GM18867 (cell line): ENCODE measurements at regions not wholly inside any gene's neighbourhood (a gene's known extent, or its start where the extent isn't known, plus 50 kb on each side); places are given as distances from the start of the nearest gene placed in this dataset.

Source experiments
- ATAC-seq: cut with Tn5 transposase; IDR thresholded peaks from one replicate; pipeline ENCODE4 v1.9.1; 2021; ENCODE audit warnings: mild to moderate bottlenecking, moderate library complexity; ENCODE audit not compliant: unreplicated experiment

DNA sequence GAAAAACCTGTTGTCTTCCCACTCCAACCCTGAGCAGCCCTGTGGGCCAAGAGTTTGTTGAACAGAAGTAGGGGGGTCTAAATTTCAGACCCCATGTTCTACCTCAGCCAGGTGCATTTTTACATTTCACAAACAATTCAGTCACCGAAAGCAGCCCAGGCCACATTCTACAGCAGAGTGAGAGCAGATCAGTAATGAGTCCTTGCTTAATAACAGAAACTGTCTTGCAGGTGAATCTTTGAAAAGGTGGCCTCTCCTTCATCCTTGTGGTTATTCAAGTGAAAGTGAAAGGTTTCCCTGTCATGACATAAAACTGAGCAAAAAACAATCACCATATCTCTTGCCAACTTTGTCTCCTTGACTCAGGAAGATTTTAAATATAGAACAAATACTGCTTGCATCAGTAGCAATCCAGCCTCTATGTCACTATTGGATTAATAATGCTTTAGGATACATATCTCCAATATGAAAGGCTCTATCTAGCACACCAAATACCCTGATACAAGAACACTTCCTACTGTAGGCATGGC, 670.2 kb downstream of the DIAPH3 start:
- ATAC-seq = no peak

DNA sequence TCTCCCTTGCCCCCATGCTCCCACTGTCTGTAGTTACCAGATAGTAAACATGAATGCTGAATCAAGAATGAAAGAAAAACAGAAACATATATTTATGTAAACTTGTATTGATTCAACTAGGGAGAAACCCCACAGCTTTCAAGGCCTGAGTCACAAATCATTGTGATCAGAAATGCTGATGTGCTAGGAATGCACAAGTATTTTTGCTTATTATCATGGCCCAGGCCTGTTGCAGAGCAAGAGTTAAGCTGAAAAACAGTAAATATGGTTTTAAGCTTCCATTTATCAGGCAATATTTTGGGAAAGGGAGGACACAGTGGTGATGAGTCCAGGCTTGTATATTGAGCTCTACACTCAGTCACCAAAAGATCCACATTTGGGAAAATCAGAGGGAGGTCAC, 669.6 kb downstream of the DIAPH3 start:
- ATAC-seq = no peak

DNA sequence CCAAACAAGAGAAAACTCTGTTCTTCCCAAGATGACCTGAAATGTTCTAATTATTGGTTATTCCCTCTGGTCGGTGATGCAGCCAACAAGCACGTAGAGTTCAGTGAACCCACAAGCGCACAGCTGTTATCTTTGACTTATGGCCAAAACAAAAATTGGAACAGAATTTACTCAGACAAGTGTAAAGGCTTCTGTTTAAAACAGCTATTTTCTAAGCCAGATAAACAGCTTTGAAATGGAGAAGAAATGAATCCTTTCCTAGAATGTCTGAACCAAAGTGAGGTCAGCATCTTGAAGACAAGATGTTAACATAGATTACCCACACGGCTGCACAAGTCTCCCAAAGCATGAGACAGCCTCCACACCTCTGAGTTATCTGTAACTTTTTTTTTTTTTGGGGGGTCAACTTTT, 669.2 kb downstream of the DIAPH3 start:
- no peak for ATAC-seq

DNA sequence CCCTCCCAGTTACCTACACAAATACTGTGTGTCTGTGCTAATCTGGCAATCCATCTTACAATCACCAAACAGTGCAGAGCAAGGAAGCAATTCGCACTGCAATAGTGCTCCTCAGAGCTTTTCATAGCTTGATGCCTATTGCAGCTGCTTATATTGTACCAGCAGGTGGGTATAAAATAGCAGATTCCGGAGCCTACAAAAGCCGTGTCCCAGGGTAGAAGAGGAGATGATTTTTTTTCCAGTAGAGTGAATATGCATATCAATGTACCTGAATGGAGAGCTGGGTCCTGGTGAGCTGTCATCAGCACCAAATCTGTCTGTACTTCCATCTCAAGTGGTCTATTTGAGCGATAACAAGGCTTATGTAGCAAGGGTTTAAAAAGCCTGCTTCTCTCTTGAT, 668.4 kb downstream of the DIAPH3 start:
- ATAC-seq = no peak

DNA sequence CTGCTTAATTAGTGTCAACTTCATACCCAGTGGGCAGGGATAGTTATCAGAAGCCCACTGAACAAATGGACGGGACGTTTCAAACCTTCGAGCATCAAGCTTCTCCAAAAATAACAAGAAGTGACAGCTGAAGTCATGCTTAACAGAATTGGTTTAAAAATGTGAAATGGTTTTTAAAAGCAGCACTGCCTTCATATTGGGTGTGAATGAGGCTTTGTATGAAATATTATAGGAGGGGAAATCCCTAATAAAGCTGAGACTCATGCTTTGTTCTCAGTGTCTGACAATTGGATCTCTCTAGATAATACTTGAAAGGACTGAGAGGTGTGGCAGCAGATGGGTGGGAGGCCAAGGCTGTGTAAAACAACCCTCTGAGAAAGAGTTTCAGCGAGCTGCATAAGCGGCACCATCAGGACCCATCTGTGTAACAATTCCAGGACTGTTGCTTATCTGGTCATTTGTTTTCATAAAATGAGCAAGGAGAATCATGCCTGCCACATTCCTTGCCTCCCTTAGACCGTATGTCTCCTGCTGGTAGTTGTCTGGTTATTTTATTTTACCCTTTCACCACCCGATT, 667.7 kb downstream of the DIAPH3 start:
- no peak for ATAC-seq

DNA sequence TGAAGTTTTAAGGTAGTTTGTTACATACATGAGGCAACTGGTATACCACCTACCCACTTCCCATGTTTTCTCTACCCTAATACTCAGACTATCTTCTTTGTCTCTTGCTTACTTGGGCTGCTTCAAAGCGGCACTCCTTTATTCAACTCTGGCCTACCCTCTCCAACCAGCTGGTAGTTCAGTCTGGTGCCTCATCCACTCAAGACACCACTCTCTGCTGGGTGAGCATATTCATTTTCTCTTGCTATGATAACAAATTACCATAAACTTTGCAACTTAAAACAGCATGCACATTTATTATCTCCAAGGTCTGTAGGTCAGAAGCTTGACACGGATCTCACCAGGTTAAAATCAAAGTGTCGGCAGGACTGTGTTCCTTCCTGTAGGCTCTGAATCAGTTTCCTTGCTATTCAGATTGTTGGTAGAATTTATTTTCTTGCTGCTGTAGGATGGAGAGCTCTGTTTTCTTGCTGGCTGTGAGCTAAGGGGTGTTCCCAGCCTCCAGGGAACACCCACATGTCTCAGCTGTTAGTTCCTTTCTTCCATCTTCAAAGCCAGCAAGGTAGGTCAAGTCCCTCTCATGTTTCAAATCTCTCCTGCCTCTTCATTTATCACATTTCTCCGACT, 666.0 kb downstream of the DIAPH3 start:
- no peak for ATAC-seq

DNA sequence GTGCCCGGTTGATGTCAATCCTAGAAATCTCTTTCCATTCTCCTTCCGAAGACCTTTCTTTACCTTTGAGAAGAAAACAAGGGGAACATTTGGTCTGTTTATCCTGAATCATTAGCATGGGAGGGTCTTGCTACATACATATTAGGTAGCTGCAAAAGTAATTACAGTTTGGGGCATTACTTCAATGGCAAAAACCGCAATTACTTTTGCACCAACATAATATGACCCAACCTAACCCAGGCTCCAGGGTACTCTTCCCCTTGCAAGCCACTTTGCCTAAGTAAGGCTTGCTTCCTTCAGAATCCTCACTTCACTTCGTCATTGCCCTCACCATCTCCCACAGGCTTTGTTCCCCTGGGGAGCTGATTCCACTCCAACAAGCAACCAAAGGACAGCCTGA, 662.7 kb downstream of the DIAPH3 start:
- no peak for ATAC-seq

DNA sequence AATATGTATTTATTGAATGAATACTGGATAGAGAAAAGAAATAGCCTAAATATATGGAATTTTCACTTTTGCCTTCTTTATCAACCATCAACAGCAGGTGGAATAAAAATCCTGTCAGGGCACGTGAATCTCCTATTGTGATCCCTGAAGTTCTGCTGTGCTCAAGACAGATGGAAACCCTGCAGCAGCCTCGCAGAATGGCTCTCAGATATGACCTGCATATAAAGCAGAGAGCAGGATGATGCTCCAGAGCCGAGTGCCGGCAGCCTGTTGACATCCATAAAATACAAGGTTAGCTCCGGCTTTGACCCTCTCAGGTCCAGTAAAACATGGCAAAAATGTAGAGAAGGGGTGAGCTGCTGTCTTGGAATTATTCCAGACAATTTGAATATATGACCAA, 659.3 kb downstream of the DIAPH3 start:
- ATAC-seq = no peak

DNA sequence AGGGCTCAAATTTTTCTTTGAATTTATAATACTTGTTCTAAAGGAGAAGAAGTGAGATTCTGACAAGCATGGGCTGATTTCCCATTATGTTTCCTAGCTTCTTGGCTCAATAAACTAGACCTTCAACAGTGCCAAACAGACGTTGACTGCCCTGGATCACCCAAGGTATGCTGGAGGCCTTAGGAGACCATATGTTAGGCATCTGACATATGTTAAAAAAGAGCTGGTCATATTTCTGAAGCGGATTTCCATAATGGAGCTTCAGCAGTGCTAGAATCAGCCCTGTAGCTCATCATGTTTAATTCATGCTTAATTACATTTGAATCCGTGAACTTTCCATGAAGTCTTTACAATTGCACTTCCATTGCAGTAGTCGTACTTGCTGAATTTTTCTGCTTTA, 653.3 kb downstream of the DIAPH3 start:
- ATAC-seq = no peak

DNA sequence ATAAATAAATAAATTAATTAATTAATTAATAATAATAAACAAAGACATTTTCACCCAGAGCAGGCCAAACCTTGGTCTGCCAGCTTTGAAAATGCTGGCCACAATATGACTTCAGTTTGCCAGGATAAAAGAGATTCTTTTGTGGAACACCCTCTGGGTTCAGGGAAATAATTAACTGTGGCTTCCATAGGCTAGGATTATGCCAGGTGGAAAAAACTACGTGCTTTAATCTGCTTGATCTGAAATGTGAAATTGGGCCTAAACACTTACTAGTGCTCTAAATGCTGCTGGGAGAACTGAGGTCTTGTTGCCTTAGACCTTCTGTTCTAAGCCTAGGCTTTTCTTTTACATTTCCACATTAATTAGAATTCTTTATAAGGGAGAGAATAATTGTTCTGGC, 650.0 kb downstream of the DIAPH3 start:
- no peak for ATAC-seq

DNA sequence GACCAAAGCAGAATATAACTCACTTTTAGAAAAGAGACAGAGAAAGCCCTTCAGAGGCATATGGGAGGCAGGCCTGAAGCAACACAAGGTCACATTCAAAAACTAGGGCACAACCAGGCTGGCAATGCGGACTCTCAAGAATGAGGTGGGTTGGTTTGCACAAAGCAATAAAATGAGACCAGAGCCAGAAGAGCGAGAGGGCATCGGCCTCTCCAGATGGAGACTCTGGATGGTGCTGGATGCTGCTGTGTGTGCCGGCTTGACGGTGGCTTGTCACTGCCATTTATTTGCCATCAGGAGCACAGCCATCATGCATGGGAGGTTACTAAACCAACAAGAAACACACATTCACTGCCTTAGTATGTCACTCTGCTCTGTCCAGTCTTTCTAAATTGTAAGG, 649.4 kb downstream of the DIAPH3 start:
- ATAC-seq = no peak

DNA sequence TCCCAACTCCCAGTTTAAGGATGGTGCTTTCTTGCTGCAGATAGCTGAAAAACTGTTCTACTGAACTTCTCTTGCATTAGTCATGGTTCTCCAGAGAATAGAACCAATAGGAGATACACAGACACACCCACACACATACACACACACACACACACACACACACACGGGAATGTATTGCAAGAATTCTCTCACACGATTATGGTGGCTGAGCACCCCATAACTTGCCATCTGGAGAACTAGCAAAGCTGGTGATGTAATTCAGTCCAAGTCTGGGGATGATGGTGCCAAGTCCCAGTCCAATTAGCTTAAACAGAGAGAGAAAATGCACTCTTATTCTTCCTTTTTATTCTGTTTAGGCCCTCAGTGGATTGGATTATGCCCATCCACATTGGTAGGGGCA, 643.9 kb downstream of the DIAPH3 start:
- ATAC-seq = no peak

DNA sequence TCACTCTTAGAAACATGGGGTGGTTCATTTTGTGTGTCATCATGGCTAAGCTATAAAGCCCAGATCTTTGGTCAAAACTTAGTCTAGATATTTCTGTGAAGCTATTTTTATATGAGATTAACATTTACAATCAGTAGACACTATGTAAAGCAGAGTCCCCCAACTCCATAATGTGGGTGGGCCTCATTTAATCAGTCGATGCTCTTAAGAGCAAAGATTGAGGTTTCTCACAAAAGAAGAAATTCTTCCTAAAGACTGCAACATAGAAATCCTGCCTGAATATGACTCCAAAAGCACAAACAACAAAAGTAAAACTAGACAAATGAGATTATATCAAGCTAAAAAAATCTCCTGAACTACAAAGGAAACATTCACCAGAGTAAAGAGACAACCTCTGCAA, 642.2 kb downstream of the DIAPH3 start:
- ATAC-seq = no peak

DNA sequence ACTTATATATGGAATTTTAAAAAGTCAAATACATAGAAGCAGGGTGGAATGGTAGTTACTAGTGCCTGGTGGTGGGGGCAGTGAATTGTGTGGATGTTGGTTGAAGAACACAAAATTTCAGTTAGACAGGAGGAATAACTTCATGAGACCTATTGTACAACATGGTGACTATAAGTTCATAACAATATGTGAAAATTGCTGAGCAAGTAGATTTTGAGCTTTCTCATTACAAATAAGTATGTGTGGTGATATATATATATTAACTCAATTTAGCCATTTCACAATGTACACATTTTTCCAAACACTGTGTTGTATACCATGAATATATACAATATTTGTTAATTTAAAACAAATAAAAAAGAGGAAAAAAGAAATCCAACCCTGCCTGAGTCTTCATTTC, 641.1 kb downstream of the DIAPH3 start:
- no peak for ATAC-seq

DNA sequence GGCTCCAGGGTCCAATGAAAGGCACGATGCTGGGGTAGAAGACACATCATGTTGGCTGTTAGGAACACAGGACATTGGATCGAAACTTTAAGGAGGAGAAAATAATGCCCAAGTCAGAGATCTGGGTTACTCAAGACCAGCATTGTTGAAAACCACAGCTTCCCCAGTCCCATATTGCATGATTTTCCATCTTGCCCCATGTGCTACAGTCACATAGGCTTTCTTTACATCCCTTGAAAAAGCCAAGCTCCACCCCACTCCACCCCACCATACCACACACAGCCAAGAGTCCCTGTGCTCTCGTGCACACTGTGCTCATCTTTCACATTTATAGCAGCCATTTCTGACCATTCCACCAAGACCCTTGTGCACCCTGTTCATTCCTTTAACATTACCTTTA, 636.2 kb downstream of the DIAPH3 start:
- ATAC-seq = no peak

DNA sequence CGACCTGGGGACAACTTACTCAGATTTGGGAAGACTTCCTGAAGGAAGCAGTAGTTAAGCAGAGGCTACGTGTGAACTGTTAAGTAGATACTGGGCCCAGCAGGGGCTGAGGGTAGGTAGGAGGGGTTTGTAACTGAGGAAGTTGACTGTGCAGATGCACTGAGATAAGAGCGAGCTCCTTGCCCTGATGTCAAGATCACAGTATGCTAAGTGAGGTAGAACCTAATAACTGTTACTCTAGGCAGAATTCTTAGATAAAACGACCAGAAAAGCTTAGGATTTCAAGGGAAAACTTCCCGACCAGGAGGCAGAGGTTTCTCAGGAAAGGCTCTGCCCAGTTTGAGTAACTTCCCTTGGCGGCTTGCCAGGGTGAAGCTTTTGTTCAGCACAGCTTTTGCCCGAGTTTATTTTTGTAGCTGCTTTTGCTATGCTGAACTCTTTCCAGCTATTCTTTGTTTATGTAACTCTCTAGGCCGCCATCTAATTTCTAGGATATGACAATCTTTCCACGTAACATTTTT, 632.1 kb downstream of the DIAPH3 start:
- no peak for ATAC-seq

DNA sequence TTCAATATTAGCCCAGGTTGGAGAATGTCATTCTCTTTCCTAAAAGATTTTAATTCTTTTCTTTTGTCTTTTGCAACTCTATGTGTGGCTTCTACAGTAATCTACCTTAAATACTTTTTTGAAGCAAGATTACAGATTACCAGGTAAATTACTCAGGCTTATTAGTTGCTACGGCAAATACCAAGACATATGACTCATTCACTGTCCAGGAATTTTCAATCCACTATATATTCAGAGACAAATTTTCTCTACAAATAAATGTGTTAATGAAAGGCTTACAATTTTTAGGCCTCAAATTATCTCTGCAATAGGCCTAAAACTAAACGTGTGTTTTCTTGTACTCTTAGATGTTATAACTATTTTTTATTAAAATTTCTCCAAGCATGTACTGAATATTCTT, 631.3 kb downstream of the DIAPH3 start:
- no peak for ATAC-seq

DNA sequence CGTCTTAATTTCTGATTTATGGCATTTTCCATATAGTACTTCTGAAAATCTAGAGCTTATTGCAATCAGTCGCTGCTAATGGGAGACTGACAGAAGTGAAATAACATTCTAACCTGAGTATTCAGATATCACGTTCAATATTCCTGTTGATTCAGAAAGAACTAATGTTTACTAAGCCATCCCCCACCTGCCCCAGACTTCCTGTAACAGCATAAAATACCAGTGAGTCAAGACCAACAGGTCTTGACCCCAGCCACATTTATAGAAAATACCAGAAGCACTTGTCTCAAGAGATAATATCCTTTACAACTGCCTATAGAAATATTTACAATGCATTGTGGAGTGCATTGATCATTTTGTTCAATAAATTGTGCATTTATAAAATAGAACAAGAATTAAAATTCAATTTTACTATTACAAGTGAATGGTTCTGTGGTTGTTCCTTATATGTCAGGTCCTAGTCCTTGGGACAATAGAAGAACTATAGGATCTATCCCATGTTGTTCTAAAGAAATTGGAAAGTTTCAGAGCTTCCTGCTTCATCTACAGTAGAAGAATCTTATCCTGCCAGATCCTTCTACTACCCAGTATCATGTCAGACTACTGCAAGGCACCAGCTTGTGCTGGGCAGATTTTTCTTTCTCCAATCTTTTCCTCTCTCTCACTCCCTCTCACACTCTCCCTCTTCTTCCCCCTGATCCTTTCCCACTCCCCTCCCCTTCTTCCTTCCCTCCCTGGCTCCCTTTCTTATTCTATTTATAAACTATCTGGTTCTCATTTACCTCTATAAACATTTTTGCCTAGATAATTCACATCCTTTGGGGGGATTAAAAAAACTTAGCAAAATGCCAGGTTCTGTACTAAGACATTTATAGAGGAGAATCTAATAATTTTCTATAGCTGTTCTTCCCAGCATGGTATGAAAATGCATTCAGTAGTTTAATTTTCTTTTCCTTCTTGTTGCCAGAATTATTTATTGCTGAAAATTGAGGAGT, 629.9 kb downstream of the DIAPH3 start:
- no peak for ATAC-seq

DNA sequence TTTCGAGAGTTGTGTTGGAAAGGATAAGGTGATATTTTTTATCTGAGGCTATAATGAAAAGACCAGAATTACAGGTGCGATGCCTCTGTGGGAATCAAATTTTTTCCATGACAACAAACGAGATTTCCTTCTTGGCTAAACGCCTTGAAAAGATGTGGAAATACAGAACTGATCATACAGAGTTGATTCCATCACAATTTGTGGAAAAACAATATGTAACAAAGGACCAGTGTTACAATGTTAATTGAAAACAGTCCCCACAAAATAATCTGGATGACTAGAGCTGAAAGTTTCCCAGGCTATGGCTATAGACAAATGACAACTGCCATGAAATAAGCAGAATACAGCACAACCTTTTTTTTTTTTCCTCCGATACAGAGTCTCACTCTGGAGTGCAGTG, 628.9 kb downstream of the DIAPH3 start:
- ATAC-seq = no peak

DNA sequence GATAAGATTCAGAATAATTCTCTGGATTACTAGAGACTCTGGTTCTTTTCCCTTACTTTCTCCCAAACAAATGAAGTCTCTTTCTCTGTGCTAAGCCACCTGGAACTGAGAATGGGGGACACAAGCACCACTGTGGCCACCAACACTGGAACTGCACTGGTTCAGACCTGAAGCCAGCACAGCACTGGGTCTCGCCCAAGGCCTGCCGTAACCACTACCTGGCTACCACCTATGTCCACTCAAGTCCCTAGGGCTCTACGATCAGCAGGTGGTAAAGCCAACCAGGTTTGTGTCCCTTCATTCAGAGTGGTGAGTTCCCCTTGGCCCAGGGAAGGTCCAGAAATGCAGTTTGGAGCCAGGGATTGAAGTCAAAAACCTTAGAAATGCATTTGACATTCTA, 626.2 kb downstream of the DIAPH3 start:
- no peak for ATAC-seq

DNA sequence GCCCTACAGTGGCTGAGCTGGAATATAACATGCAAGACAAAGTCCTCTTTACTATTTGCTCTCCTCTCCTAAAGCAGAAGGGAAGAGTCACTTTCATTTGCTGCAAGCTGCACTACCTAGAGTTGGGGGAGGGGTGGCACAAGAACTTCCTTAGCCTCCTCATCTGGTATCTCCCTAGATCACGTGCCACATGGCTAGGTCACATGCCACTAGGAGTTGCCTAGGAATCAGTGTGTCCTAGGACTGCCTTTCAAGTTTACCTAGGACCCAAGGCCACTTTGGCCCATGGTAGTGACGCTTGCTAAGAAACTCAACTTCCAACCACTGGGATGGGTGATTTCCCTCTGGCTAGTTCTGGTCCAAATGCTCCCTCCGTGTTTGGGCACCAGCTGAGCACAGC, 625.2 kb downstream of the DIAPH3 start:
- no peak for ATAC-seq

DNA sequence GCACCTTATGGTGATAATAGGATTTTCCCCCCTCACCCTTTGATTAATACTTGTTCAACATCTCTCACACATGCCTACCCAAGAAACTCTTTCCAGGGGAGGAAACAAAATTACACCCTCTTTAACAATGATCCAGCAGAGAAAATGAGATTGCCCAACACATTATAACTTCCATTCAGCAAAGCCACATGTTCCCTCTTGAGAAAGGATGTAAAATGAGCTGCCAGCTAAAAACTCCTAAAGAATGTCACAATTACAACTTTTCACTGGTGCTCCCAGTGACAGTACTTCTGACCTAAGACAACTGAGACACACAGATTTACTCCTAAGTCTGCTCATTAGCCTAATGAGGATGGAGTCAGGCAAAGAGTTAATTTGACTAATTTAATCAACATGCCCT, 621.4 kb downstream of the DIAPH3 start:
- no peak for ATAC-seq
